ENCODE measurements at regions not wholly inside any gene's neighbourhood (a gene's known extent, or its start where the extent isn't known, plus 50 kb on each side); places are given as distances from the start of the nearest gene placed in this dataset.

GRCh38 chr19:27750391-27751043 lies 1462.4 kb downstream of the UQCRFS1 start:
- no peak for DNase-seq (ENCODE audit: low read depth in 3 of 3, low spot score in 1 of 3)

- DNase-seq (ENCODE audit: low read depth in 3 of 3, low spot score in 1 of 3) = no peak
Measured at GRCh38 chr19:27748551-27749152, 1464.3 kb downstream of the UQCRFS1 start.

- DNase-seq (ENCODE audit: low read depth in 3 of 3, low spot score in 1 of 3) = no peak
Measured at GRCh38 chr19:27746691-27747380, 1466.1 kb downstream of the UQCRFS1 start.

DNA sequence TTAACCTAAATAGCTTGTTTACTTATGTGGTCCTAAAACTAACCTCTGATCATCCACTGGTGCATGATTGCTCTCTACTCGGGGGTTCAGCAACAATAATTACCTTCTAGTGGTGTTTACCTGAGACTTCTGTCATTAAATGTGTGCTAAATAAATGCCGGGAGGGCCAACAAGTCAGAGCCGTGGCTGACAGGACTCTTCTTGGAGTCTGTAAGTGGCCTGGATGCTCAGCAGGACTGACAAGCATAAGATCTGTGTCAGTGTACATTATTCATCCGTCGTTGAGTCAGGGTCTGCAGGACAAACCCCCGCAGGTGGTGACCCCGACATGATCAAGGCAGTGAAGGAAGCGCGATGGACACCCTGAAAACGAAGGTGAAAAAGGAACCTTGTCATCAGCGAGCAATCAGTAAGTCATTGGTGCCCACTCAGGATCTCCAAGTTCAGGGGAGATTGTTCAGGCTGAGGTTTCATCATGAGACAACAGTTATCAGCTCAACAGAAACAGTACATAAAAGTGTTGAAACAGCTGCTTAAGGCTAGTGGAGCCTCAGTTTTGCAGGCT lies 1466.9 kb downstream of the UQCRFS1 start:
- no peak for DNase-seq (ENCODE audit: low read depth in 3 of 3, low spot score in 1 of 3)

- no peak for DNase-seq (ENCODE audit: low read depth in 3 of 3, low spot score in 1 of 3)
Measured at GRCh38 chr19:27744926-27745768, 1467.8 kb downstream of the UQCRFS1 start.

DNA sequence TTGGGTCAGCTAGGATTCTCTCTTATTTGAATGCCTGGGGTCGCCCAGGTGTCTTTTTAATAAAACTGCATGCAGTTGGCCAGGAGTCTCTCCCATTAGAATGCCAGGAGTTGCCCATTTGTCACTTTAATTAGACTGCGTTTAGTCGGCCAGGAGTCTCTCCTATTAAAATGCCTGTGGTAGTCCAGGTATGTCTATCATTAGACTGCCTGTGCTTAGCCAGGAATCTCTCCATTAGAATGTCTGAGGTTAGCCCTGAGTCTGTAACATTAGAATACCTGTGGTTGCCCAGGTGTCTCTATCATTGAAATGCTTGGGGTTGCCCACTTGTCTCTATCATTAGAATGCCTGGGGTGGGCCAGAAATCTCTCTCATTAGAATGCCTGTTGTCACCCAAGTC lies 1470.9 kb downstream of the UQCRFS1 start:
- no peak for DNase-seq (ENCODE audit: low read depth in 3 of 3, low spot score in 1 of 3)

DNA sequence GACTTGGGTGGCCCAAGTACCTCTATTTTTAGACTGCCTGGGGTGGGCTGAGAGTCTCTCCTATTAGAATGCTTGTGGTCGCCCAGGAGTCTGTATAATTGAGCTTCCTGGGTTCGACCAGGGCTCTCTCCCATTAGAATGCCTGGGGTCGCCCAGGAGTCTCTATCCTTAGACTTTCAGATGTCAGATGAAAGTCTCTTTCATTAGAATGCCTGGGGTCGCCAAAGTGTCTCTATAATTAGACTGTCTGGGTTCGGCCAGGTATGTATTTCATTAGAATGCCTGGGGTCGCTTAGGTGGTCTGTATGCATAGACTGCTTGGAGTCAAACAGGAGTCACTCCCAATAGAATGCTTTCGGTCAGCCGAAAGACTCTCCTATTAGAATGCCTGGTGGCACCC lies 1471.7 kb downstream of the UQCRFS1 start:
- DNase-seq (ENCODE audit: low read depth in 3 of 3, low spot score in 1 of 3) = no peak

GRCh38 chr19:27740396-27740795 lies 1472.6 kb downstream of the UQCRFS1 start:
- no peak for DNase-seq (ENCODE audit: low read depth in 3 of 3, low spot score in 1 of 3)

- no peak for DNase-seq (ENCODE audit: low read depth in 3 of 3, low spot score in 1 of 3)
Measured at GRCh38 chr19:27738569-27739193, 1474.3 kb downstream of the UQCRFS1 start.

DNA sequence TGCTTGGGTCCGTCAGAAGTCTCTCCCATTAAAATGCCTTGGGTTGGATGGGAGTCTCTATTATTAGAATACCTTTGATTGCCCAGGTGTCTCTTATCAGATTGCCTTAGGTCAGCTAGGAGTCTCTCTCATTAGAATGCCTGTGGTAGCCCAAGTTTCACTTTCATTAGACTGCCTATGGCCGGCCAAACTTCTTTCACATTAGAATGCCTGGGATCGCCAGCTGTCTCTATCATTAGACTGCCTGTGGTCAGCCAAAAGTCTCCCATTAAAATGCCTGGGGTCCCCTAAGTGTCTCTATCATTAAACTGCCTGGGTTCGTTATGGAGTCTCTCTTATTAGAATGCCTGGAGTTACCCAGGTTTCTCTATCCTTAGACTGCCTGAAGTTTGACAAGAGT lies 1476.7 kb downstream of the UQCRFS1 start:
- DNase-seq (ENCODE audit: low read depth in 3 of 3, low spot score in 1 of 3) = no peak

- no peak for DNase-seq (ENCODE audit: low read depth in 3 of 3, low spot score in 1 of 3)
Measured at GRCh38 chr19:27735314-27735713, 1477.6 kb downstream of the UQCRFS1 start.

- DNase-seq (ENCODE audit: low read depth in 3 of 3, low spot score in 1 of 3) = no peak
Measured at GRCh38 chr19:27734496-27735220, 1478.3 kb downstream of the UQCRFS1 start.

GRCh38 chr19:27733551-27734266 lies 1479.2 kb downstream of the UQCRFS1 start:
- DNase-seq (ENCODE audit: low read depth in 3 of 3, low spot score in 1 of 3) = no peak

DNA sequence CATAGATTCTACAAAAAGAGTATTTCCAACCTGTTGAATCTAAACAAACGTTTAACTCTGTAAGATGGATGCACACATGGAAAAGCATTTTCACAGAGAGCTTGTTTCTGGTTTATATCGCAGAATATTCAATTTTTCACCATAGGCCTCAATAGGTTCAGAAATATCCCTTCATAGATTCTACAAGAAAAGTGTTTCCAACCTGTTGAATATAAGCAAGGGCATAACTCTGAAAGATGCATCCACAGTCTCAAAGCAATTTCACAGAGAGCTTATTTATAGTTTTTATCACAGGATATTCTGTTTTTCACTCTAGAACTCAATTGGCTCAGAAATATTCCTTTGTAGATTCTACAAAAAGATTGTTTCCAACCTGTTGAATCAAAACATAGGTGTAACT lies 1483.6 kb downstream of the UQCRFS1 start:
- DNase-seq (ENCODE audit: low read depth in 3 of 3, low spot score in 1 of 3) = no peak

DNA sequence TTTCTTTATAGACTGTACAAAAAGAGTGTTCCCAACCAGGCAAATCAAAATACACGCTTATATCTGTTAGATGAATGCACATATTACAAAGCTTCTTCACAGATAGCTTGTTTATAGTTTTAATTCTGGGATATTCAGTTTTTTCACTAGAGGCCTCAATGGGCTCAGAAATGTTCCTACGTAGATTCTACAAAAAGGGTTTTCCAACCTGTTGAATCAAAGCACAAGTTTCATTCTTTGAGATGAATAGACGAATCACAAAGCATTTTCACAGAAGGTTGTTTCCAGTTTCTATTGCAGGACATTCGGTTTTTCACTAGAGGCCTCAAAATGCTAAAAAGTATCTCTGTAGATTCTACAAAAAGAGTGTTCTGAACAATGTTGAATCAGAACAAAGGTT lies 1490.3 kb downstream of the UQCRFS1 start:
- no peak for DNase-seq (ENCODE audit: low read depth in 3 of 3, low spot score in 1 of 3)

- DNase-seq (ENCODE audit: low read depth in 3 of 3, low spot score in 1 of 3) = no peak
Measured at GRCh38 chr19:27720155-27720554, 1492.8 kb downstream of the UQCRFS1 start.

GRCh38 chr19:27719034-27719433 lies 1493.9 kb downstream of the UQCRFS1 start:
- no peak for DNase-seq (ENCODE audit: low read depth in 3 of 3, low spot score in 1 of 3)

GRCh38 chr19:27718234-27718633 lies 1494.7 kb downstream of the UQCRFS1 start:
- DNase-seq (ENCODE audit: low read depth in 3 of 3, low spot score in 1 of 3) = no peak

DNA sequence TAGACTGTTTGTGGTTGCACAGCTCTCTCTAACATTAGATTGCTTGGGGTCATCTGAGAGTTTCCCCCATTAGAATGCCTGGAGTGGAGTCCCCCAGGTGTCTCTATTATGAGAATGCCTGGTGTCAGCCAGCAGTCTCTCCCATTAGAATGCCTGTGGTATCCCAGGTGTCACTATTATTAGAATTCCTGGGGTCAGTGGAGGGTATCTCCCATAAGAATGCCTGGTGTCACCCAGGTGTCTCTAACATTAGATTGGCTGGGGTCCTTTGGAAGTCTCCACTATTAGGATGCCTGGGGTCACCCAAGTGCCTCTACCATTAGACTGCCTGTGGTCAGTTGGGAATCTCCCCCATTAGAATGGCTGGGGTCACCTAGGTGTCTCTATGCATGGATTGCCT lies 1495.1 kb downstream of the UQCRFS1 start:
- no peak for DNase-seq (ENCODE audit: low read depth in 3 of 3, low spot score in 1 of 3)

DNA sequence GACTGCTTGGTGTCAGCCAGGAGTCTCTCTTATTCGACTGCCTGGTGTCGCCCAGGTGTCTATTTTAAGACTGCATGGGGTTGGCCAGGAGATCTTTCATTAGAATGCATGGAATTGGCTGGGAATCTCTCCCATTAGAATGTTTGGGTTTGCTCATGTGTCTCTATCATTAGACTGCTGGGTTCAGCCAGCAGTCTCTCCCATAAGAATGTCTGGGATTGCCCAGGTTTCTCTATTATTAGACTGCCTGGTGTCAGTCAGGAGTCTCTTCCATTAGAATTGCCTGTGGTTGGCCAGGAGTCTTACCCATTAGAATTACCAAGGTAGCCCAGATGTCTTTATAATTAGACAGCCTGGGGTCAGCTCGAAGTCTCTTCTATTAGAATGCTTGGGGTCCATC lies 1496.0 kb downstream of the UQCRFS1 start:
- DNase-seq (ENCODE audit: low read depth in 3 of 3, low spot score in 1 of 3) = no peak

Measured in stimulated activated CD4-positive, alpha-beta T cell treated with anti-CD3 and anti-CD28 coated beads, TNF-alpha, amount 100 ng/mL, for 1 hour (primary cell).